GM18499 (cell line): ENCODE measurements at regions not wholly inside any gene's neighbourhood (a gene's known extent, or its start where the extent isn't known, plus 50 kb on each side); places are given as distances from the start of the nearest gene placed in this dataset.

Experiments
- ATAC-seq: cut with Tn5 transposase; IDR thresholded peaks from one replicate; pipeline ENCODE4 v1.9.1; 2021; ENCODE audit warnings: moderate number of reproducible peaks; ENCODE audit not compliant: insufficient read depth, unreplicated experiment

DNA sequence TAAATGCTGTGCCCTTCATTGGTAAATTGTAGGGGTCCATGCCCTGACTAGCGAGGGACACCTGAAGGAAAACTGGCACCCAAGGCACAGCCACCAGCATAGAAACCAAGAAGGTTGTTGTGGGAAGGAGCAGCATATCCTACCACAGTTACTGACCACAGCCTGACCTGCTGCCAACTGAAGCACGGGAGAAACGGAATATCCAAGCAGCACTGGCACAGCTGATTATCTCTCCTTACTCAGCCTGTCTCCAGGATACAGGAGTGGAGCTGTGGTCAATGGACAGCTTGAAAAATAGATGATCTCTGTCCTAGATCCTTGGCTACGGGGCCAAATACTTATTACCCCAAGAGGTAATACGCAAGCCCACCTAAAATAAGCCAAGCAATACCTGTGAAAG lies 164.5 kb downstream of the ATPSCKMT start:
- no peak for ATAC-seq

- ATAC-seq: no peak
Observed at GRCh38 chr5:10081584-10081983, 168.1 kb downstream of the ATPSCKMT start.

DNA sequence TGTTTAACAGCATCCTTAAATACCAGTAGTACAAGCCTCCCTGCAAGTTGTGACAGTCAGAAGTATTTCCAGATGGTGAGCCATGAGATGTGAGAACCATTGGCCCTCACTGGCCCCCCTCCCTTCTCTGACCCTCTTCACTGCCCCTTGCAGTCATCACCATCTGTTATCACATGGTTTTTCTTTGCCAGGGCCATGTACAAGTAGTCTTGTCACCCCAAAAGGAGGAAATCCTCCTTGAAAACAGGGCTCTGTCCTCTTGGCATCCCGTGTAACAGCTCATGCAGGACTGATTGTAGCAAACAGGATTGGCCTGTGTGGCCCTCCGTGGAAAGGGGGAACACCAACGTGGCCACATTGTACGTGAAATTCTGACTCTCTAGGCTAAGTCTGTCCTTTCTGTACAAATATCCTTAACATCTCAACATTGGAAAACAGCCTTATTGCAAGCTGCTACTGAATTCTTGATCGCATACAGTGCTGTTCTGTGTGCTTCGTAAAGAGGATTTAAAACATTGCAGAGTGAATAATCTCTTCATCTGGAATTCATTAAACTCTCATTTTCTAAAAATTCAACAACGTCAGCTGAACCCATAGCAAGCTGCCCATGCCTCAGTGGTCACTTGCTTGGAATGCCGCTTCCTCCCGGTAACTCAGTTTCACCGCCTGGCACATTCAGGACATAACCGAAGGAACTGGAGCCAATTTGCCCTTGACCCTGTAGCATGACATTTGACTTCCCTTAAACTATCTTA lies 171.7 kb downstream of the ATPSCKMT start:
- no peak for ATAC-seq

- no peak for ATAC-seq
Observed at GRCh38 chr5:10073441-10074104, 176.1 kb downstream of the ATPSCKMT start.

DNA sequence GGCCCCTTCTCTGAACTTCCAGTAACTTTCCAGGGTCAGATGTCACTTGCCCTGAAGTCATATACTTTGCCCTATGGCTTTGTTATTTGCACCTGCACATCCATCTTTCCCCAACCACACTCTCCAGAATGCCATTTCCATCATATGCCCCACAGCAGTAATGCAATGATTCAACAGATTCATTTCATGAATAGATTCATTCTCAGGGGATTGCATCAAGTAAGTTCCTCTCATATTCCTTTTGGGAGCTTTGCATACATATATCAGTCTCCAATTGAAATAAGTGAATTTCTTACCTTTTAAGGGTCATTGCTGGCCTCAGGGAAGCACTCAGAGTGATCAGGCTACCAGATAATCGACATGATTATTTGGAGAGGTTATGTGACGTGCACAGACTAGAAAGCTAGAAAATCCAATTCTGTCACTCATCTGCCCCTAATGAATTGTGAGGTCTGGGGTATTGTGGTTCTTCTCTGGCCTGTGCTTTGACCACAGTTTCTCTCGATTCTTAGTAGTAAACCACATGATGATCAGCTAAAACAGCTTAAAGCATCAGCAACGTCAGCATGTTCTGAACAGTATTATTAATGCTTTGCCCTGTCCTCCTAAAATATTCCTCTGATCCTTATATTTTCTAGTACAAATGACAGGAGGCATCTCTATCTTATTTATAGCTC lies 179.9 kb downstream of the ATPSCKMT start:
- ATAC-seq: no peak

DNA sequence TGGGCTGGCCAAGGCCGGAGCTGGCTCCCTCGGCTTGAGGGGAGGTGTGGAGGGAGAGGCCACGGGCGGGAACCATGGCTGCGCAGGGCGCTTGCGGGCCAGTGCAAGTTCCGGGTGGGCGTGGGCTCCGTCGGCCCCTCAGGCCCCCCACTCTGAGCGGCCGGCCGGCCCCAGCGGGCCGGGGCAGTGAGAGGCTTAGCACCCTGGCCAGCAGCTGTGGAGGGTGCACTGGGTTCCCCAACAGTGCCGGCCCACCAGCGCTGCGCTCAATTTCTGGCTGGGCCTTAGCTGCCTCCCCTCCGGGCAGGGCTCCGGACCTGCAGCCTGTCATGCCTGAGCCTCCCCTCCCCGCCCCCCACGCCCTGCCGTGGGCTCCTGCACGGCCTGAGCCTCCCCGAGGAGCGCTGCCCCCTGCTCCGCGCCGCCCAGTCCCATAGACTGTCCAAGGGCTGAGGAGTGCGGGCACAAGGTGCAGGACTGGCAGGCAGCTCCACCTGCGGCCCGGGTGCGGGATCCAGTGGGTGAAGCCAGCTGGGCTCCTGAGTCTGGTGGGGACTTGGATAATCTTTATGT lies 184.2 kb downstream of the ATPSCKMT start:
- no peak for ATAC-seq

- no peak for ATAC-seq
Observed at GRCh38 chr5:10064546-10065195, 185.0 kb downstream of the ATPSCKMT start.

DNA sequence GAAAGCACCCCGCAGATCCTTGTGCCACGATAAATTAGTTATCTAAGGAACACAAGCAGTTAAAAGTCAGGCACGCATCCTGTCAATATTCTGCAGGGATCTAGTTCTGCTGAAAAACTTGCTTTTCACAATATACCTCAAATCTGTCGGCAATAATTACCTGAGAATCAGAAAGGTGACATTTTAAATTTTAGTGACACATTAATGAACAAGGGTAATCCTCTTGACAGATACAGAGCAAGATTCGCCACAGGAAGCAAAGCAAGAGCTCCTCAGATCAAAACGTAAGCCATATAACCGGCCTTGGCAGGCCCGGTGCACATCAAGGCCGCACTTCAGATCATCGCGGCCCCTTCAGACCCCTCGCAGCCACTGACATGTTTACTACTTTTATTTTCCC lies 185.7 kb downstream of the ATPSCKMT start:
- ATAC-seq: no peak

DNA sequence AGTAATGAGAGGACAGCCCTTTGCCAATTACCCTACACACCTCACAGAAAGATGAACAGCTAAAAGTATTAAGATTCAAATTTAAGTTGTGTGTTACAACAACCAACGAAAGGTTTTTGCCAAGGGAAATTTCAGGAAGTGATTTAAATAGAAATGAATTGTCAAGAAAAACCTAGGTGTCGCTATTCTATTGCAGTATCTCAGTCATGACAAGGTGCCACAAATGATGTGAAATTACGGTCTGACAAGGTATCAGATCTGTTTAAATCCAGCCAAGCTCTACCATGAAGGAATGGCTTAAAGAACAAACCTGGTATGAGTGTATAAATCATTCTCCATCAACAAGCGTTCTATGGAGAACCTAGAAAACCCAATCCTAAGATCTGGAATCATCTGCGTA lies 189.7 kb downstream of the ATPSCKMT start:
- no peak for ATAC-seq

DNA sequence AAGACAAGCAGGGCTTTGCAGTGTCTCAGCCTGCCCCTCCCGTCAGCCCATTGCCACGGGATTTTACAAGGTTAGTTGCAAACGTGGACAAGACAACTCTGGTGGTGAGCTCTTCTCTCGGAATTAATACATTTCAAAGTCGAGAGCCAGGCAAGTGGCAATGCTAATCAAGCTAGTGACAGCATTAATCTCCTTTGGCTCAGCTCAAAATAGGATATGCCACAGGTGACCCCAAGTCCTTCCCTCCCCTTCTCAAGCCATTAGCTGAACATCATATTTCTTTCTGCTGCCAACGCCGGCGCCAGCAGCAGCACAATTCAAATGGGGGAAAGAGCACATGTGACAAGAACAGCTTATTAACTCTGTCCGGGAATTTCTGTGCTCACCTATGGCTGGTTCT lies 190.1 kb downstream of the ATPSCKMT start:
- ATAC-seq: no peak

- no peak for ATAC-seq
Observed at GRCh38 chr5:10057356-10057755, 192.3 kb downstream of the ATPSCKMT start.

GRCh38 chr5:10056228-10056760 lies 193.4 kb downstream of the ATPSCKMT start:
- ATAC-seq: no peak

- ATAC-seq: no peak
Observed at GRCh38 chr5:10049858-10050455, 199.7 kb downstream of the ATPSCKMT start.

DNA sequence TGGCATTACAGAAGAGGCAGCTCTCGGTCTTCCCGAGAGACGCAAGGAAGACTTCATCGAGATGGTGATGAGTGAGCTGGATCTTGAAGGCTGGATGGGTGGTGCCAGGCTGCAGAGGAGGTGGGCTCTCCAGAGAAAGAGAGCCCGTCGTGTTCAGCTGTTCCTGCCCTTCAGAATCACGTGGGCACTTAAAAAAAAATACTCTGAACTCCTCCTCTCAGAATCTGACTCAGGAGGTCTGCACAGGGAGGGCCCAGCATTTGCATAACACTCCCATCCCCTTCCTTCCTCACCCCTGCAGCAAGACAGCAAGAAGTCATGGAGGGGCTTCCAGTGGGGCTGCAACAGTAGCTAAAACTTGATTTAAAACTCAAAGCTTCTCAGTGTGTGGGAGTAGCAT lies 203.0 kb downstream of the ATPSCKMT start:
- ATAC-seq: no peak

- no peak for ATAC-seq
Observed at GRCh38 chr5:10045376-10045775, 204.3 kb downstream of the ATPSCKMT start.

DNA sequence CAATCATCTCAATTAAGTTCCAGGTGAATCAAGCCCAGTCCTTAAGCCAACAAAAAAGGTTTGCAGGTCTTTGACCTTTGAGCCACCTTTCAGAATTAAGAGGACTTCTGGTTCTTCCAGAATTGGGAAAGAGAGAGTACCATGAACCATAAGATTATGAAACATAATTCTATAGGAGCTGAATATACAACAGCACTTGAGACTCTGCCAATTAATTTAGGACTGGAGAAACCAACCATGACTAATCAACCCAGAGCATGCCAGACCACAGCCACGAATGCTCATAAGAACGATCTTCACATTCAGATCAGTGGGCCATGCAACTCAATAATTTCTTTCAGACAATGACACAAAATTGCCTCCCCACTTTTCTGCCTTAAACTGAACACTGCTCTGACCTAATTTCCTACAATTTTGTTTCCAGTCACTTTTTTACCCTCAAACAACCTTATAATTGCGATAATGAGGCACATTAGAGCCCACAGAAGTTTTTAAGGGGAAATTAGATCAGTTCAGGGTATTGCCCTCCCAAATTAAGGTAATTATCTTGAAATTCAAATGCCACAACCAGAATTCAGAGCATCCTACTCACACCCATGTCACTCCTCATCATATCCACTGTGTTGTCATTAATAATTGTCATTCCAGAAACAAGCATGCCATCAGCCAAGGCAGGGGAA lies 213.4 kb downstream of the ATPSCKMT start:
- no peak for ATAC-seq

- ATAC-seq: no peak
Observed at GRCh38 chr5:10034001-10034400, 215.7 kb downstream of the ATPSCKMT start.

- no peak for ATAC-seq
Observed at GRCh38 chr5:10031817-10032216, 217.9 kb downstream of the ATPSCKMT start.

DNA sequence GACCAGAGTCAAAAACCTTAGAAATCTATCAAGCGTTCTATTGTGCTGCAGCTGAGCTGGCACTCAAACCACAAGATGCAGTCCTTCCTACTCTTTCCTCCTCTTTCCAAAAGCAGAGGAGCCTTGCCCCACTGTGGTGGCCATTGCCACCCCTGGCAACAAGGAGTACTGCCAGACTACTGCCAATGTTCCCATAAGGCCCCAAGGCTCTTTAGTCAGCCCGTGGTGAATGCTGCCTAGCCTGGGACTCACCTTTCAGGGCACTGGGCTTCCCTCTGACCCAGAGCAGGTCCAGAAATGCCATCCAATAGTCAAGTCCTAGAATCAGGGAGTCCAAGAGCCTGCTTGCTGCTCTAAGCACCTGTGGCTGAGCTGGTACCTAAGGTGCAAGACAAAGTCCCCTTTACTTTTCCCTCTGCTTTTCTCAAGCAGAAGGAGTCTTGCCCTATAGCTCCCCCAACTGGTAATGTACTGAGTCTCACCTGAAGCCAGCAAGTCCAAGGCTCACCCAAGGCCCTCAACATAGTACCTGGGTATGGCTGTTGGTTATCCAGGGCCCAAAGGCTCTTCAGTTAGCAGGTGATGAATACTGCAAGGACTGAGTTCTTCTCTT lies 219.4 kb downstream of the ATPSCKMT start:
- ATAC-seq: no peak
